ENCODE measurements at regions not wholly inside any gene's neighbourhood (a gene's known extent, or its start where the extent isn't known, plus 50 kb on each side); places are given as distances from the start of the nearest gene placed in this dataset.
A peak's percentile ranks its signal among the peaks of the same experiment; 100 is the strongest.

- no peak overlapping the region for H4K8ac ChIP-seq (ENCODE audit: low read depth in 2 of 2, low read length in 2 of 2)
- no peaks in the 10 kb centered on the region for H3K9me1 ChIP-seq (ENCODE audit: insufficient read depth, low read length)
- TF ChIP-seq BHLHE40 (IDR thresholded peaks at IDR 0.05; ENCODE audit: low read depth, low read length) (no peak), CEBPB (IDR thresholded peaks at IDR 0.05; ENCODE audit: low read depth, low read length) (peak; percentile 71)
- H3K27me3 ChIP-seq (ENCODE audit: control insufficient read depth, insufficient read depth, low read length), result no peaks in the 10 kb centered on the region
- ChIA-PET POLR2A (ENCODE audit: unreplicated experiment) (no interaction called here), CTCF (no interaction called here)
- H3K9me3 ChIP-seq (ENCODE audit: control insufficient read depth, insufficient read depth, low read length), result no peaks in the 10 kb centered on the region
- H3K23ac ChIP-seq (ENCODE audit: low read depth, low read length), result no peak overlapping the region
- H3K4me1 ChIP-seq (ENCODE audit: control insufficient read depth, insufficient read depth, low read length), result no peaks in the 10 kb centered on the region
- no peak overlapping the region for H2BK20ac ChIP-seq (ENCODE audit: low read depth, low read length)
- no TSS peak for BruUV-seq (replicated peaks)
- H3K9ac ChIP-seq (ENCODE audit: low read depth, low read length), result no peak overlapping the region
- intact Hi-C loops (cut with micrococcal nuclease), result no loop called here
- no peak overlapping the region for H2BK15ac ChIP-seq (ENCODE audit: low read depth, low read length)
- H3K56ac ChIP-seq (ENCODE audit: extremely low read depth, insufficient read depth, low read length), result no peak overlapping the region
- no peak overlapping the region for H3K4me3 ChIP-seq (ENCODE audit: insufficient read depth, low read depth, low read length)
- in situ Hi-C loops (cut with MboI; ENCODE audit: low sequenced_read_pairs), result no loop called here
- H2AK9ac ChIP-seq (replicated peaks; ENCODE audit: low read depth, low read length, poor library complexity), result no peak overlapping the region
- no peak overlapping the region for H4K91ac ChIP-seq (ENCODE audit: insufficient read depth, low read depth, low read length)
- no peak overlapping the region for H2BK5ac ChIP-seq (ENCODE audit: low read depth, low read length, poor library complexity, severe bottlenecking)
- H3K14ac ChIP-seq (replicated peaks; ENCODE audit: low read depth, low read length), result no peak overlapping the region
- no peak overlapping the region for H4K5ac ChIP-seq (ENCODE audit: low read depth, low read length)
- dilution Hi-C loops (cut with HindIII; ENCODE audit: low sequenced_read_pairs, unreplicated experiment), result no loop called here
- H3K79me1 ChIP-seq (ENCODE audit: low read depth in 1 of 2, low read length in 2 of 2), result no peaks in the 10 kb centered on the region
- no peak overlapping the region for H2AK5ac ChIP-seq (ENCODE audit: low read depth, low read length)
- H2AFZ ChIP-seq (replicated peaks; ENCODE audit: low read length, poor library complexity), result no peak overlapping the region
- H3K4ac ChIP-seq (ENCODE audit: low read depth, low read length), result no peak overlapping the region
- no peaks in the 10 kb centered on the region for H3K36me3 ChIP-seq (ENCODE audit: control insufficient read depth, insufficient read depth, low read length)
- no peak overlapping the region for H3K27ac ChIP-seq (ENCODE audit: insufficient read depth, low read length)
- no peak for DNase-seq
- H2BK120ac ChIP-seq (ENCODE audit: low read depth, low read length), result no peak overlapping the region
- ATAC-seq (ENCODE audit: low read depth), result no peak
- H3K18ac ChIP-seq (ENCODE audit: low read depth, low read length), result no peak overlapping the region
- H3K4me2 ChIP-seq (ENCODE audit: low read depth, low read length), result no peak overlapping the region
- H4K20me1 ChIP-seq (ENCODE audit: insufficient read depth, low read length), result no peaks in the 10 kb centered on the region
Observed at GRCh38 chr1:190599670-190600069, 122.0 kb upstream of the BRINP3 start.

All from IMR-90 (cell line).